ENCODE measurements at regions not wholly inside any gene's neighbourhood (a gene's known extent, or its start where the extent isn't known, plus 50 kb on each side); places are given as distances from the start of the nearest gene placed in this dataset.

DNA sequence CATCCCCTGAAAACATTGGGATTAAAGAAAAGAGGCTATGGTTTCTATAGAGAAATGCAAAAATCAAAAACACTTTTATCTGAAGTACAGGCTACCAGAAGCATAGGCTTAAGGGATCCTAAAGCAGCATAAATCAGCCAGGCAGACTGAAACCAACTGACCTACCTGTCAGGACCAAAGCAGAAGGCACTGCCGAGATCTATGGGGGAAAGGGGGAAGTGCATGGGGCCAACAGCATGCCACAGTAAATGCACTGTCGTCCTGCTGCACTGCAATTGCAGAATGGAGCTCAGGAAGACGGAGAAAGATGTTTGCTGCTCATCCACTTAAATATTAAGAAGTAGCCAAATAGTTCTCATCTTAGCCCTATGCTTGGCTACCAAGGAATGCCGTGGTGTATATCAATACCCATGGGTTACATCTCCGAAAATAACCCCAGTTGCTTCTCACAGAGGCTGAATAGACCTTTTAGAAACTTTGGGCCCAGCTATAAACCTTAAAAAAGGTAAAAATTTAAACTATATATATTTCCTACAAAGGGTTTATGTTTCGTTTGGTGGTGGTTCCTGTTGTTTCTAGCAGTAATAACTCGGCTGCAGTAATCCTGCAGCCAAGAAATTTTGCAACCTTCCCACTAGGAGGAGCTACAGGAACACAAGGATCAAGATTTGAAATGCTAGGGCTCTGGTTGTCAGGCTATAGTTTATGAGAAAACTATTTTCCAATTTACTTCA lies 312.2 kb upstream of the DIAPH2 start:
- peak overlapping the region; percentile 78 for H3K4me2 ChIP-seq
- no peak for FAIRE-seq
- H3K27ac ChIP-seq: no peak overlapping the region
- peak; percentile 87 to 92; a peak in 5 of 6 replicates for ATAC-seq
- no peaks in the 10 kb centered on the region for H3K9me3 ChIP-seq
- WGBS (ENCODE audit: missing lambda C conversion rate): 18% methylated on average over 7 of the region's 7 CpGs
- POLR2A ChIA-PET: no interaction called here
- CTCF ChIA-PET: interaction anchor here (0.8 to 1.4 kb wide), 19 partner anchors 9 to 1312 kb away, joined by 3 to 7 read pairs (median 3); no protein-coding TSS in a partner anchor
- TF ChIP-seq POLR2A (IDR thresholded peaks at IDR 0.05; ENCODE audit: low read length) (no peak), SMC3 (IDR thresholded peaks at IDR 0.05) (peak; percentile 90), JUNB (IDR thresholded peaks at IDR 0.05) (no peak), NPAS2 (CRISPR knock-in tag; IDR thresholded peaks at IDR 0.05; ENCODE audit: borderline replicate concordance) (no peak), RAD21 (conservative IDR thresholded peaks at IDR 0.05 in 1 of 2, IDR thresholded peaks at IDR 0.05 in 1 of 2) (peak; percentile 87 to 88), HOXB5 (CRISPR knock-in tag; IDR thresholded peaks at IDR 0.05) (no peak), CBX2 (IDR thresholded peaks at IDR 0.05; ENCODE audit: borderline replicate concordance, low read depth) (no peak), KDM1A (IDR thresholded peaks at IDR 0.05; ENCODE audit: low read depth) (no peak)
- TF ChIP-seq, protein P1, sequence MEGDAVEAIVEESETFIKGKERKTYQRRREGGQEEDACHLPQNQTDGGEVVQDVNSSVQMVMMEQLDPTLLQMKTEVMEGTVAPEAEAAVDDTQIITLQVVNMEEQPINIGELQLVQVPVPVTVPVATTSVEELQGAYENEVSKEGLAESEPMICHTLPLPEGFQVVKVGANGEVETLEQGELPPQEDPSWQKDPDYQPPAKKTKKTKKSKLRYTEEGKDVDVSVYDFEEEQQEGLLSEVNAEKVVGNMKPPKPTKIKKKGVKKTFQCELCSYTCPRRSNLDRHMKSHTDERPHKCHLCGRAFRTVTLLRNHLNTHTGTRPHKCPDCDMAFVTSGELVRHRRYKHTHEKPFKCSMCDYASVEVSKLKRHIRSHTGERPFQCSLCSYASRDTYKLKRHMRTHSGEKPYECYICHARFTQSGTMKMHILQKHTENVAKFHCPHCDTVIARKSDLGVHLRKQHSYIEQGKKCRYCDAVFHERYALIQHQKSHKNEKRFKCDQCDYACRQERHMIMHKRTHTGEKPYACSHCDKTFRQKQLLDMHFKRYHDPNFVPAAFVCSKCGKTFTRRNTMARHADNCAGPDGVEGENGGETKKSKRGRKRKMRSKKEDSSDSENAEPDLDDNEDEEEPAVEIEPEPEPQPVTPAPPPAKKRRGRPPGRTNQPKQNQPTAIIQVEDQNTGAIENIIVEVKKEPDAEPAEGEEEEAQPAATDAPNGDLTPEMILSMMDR (IDR thresholded peaks at IDR 0.05): peak; percentile 75
- peak overlapping the region; percentile 24; the same call in 2 of the 3 replicates for H3K4me3 ChIP-seq
- no peaks in the 10 kb centered on the region for H3K4me1 ChIP-seq
- peak; percentile 17 to 66 for DNase-seq (ENCODE audit: low read depth in 1 of 2, low spot score in 1 of 2)

DNA sequence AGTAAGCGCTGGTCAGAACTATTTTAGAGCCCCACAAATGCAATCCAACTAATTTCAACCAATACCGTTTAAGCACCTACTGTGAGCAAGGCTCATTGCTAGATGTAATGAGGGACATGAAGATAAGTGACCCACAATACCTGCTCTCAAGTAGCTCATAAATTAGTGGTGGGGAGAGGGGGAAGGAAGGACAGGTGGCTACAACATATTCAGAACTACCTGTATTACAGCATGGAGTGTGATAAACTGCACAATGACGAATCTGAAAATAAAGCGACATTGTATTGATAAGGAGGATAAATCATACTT lies 311.6 kb upstream of the DIAPH2 start:
- WGBS (ENCODE audit: missing lambda C conversion rate): 40% methylated on average over 4 of the region's 4 CpGs
- TF ChIP-seq JUNB (IDR thresholded peaks at IDR 0.05): no peak
- TF ChIP-seq, protein P2, sequence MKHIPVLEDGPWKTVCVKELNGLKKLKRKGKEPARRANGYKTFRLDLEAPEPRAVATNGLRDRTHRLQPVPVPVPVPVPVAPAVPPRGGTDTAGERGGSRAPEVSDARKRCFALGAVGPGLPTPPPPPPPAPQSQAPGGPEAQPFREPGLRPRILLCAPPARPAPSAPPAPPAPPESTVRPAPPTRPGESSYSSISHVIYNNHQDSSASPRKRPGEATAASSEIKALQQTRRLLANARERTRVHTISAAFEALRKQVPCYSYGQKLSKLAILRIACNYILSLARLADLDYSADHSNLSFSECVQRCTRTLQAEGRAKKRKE (CRISPR knock-in tag; IDR thresholded peaks at IDR 0.05; ENCODE audit: low read depth): no peak
- TF ChIP-seq POLR2A (IDR thresholded peaks at IDR 0.05; ENCODE audit: low read length): no peak
- TF ChIP-seq GATA3 (IDR thresholded peaks at IDR 0.05; ENCODE audit: borderline replicate concordance): no peak
- TF ChIP-seq EHF (CRISPR knock-in tag; IDR thresholded peaks at IDR 0.05): no peak
- no peak for TF ChIP-seq CEBPB (IDR thresholded peaks at IDR 0.05)
- TF ChIP-seq, protein P3, sequence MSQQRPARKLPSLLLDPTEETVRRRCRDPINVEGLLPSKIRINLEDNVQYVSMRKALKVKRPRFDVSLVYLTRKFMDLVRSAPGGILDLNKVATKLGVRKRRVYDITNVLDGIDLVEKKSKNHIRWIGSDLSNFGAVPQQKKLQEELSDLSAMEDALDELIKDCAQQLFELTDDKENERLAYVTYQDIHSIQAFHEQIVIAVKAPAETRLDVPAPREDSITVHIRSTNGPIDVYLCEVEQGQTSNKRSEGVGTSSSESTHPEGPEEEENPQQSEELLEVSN (IDR thresholded peaks at IDR 0.05; ENCODE audit: borderline replicate concordance, low read depth): no peak
- Histone ChIP-seq H3K4me1 (no peaks in the 10 kb centered on the region), H3K4me2 (0 out of 3 replicates have a peak overlapping the region, but pooled peaks have one; percentile 78), H3K9me3 (no peaks in the 10 kb centered on the region), H3K4me3 (no peak overlapping the region), H3K27ac (no peak overlapping the region)
- ATAC-seq (peak in 1 of 2 experiments; percentile 38; a peak in 2 of 6 replicates), FAIRE-seq (peak; percentile 87), DNase-seq (ENCODE audit: low read depth in 1 of 2, low spot score in 1 of 2) (no peak)
- ChIA-PET POLR2A (no interaction called here), CTCF (interaction anchor here (0.7 to 1.4 kb wide), 18 partner anchors 9 to 1311 kb away, joined by 3 to 7 read pairs (median 3); no protein-coding TSS in a partner anchor)

DNA sequence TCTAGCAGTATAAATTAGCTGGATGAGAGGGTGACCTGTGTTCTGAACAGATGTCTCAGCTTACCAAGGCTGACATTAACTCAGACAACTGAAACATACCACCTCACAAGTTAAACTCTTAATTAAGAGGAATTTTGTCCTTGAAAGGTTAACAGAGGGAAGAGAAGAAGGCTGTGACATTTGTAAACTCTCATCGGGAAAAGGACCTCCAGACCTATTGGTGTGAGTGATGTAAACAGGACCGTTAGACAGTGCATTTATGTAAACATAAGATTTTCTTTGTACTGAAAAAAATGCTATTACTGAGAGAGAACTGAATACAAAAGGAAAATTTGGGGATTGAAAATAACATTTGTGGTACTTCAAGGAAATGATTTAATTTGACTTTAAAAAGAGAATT lies 308.4 kb upstream of the DIAPH2 start:
- H3K4me1 ChIP-seq: no peaks in the 10 kb centered on the region
- H3K4me2 ChIP-seq: no peak overlapping the region
- DNase-seq (ENCODE audit: low read depth in 1 of 2, low spot score in 1 of 2) (no peak), FAIRE-seq (peak; percentile 95), ATAC-seq (no peak)
- ChIA-PET CTCF (no interaction called here), POLR2A (no interaction called here)
- H3K27ac ChIP-seq: no peak overlapping the region
- no peak overlapping the region for H3K4me3 ChIP-seq
- WGBS (ENCODE audit: missing lambda C conversion rate): 10% methylated on average over 2 of the region's 2 CpGs
- H3K9me3 ChIP-seq: no peaks in the 10 kb centered on the region
- TF ChIP-seq RFX5 (IDR thresholded peaks at IDR 0.05) (no peak), CHD2 (IDR thresholded peaks at IDR 0.05; ENCODE audit: low read length, partially characterized antibody) (no peak), CBX8 (IDR thresholded peaks at IDR 0.05) (no peak), MYC (IDR thresholded peaks at IDR 0.05; ENCODE audit: borderline replicate concordance, low read length) (no peak), POLR2AphosphoS2 (conservative IDR thresholded peaks at IDR 0.05; ENCODE audit: low read length) (no peak), HOXB13 (CRISPR knock-in tag; IDR thresholded peaks at IDR 0.05; ENCODE audit: low read depth) (no peak), POLR2A (IDR thresholded peaks at IDR 0.05; ENCODE audit: low read length) (no peak), KDM1A (IDR thresholded peaks at IDR 0.05; ENCODE audit: low read depth) (no peak), RNF2 (IDR thresholded peaks at IDR 0.05; ENCODE audit: borderline replicate concordance, low read depth) (no peak), BHLHE40 (IDR thresholded peaks at IDR 0.05; ENCODE audit: low read depth, low read length) (no peak)
